Hematopoietic multipotent progenitor cell treated with erythropoietin and hydrocortisone succinate and interleukin-3 and kit ligand, for 6 days (in vitro differentiated cells): ENCODE measurements at regions not wholly inside any gene's neighbourhood (a gene's known extent, or its start where the extent isn't known, plus 50 kb on each side); places are given as distances from the start of the nearest gene placed in this dataset.

Source experiments
- DNase-seq: peaks from one replicate; pipeline ENCODE4 v3.0.0-alpha.2; 2015

GRCh38 chr6:1516742-1517520 lies 92.8 kb upstream of the FOXC1 start:
- DNase-seq: no peak

- DNase-seq: no peak
Measured at GRCh38 chr6:1518855-1519254, 90.9 kb upstream of the FOXC1 start.

DNA sequence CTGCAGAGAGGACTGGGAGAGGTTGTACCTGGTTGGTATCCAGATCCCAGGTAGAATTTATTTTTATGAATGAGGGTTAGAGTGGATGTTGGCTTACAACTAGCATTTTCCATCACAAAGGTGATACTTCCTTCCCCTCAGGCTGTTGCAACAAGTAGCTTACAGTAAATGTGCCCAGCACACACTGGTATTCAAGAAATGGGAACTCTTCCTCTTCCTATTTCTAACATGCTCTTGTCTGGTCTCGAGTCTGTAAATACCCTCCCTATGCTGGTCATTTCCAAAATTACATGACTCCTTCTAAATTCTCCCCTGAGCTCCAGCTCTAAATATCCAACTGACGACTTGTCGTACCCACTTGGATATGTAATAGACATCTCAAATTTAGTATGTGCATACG lies 90.1 kb upstream of the FOXC1 start:
- DNase-seq: no peak

GRCh38 chr6:1522779-1523178 lies 86.9 kb upstream of the FOXC1 start:
- DNase-seq: no peak

GRCh38 chr6:1524040-1524480 lies 85.7 kb upstream of the FOXC1 start:
- peak; percentile 75 for DNase-seq

GRCh38 chr6:1525364-1526038 lies 84.2 kb upstream of the FOXC1 start:
- DNase-seq: no peak

- DNase-seq: no peak
Measured at GRCh38 chr6:1526398-1527072, 83.2 kb upstream of the FOXC1 start.

DNA sequence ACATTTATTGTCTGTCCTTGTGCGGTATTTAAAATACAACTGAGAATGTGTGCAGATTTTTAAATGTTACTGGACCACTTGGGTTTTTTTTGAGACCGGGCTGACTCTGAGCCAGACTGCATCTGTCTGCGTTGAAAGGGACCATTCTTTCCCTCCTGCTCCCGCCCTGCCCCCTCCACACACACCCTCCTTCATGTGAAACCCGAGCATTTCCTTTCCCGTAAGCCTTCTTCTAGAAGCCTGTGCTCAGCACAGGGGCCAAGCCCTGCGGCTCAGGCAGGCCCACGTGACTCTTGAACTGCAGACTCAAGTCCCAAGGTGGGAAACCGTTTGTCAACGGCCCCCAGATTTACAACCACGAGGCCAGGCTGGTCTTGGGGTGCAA lies 82.7 kb upstream of the FOXC1 start:
- DNase-seq: no peak

DNA sequence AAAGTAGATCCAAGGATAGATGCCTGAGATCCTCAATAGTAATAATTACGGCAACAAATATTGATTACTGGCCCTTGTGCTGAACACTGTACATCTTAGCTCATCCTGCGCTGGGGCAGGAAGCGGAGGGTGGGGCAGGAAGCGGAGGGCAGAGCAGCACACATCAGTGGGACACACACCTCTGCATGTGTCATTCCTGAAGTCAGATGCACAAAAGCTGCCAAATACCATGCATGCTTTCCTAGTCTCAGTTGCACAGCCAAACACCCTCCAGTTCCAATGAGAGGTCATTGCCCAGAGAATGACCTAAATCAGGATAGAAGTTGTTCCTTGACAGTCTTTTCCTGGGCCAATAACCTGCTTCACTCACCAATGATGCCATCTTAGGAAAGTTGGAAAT lies 74.4 kb upstream of the FOXC1 start:
- no peak for DNase-seq

- no peak for DNase-seq
Measured at GRCh38 chr6:1536526-1537429, 72.9 kb upstream of the FOXC1 start.

DNA sequence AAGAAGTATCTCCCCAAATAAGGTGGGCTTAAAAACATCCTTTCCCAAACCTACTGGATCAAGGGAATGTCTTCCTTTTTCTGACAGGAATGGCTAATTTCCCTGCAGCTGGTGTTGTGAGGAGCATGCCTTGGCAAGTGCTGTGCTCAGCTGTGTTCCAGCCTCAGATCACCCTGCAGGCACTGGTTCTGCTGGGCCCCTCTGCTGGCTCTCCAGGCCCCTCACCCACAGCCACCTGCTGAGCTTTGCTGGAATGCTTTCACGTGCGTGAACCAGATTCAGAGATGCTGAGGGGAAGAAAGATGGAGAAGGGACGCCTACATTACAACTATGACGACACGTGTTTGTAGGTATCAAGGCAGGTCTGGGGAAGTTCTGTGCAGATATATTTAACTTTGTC lies 71.3 kb upstream of the FOXC1 start:
- DNase-seq: no peak

- DNase-seq: no peak
Measured at GRCh38 chr6:1538810-1539478, 70.8 kb upstream of the FOXC1 start.

GRCh38 chr6:1540864-1541521 lies 68.7 kb upstream of the FOXC1 start:
- DNase-seq: no peak

GRCh38 chr6:1542335-1542734 lies 67.4 kb upstream of the FOXC1 start:
- no peak for DNase-seq

GRCh38 chr6:1542764-1543163 lies 67.0 kb upstream of the FOXC1 start:
- no peak for DNase-seq

- DNase-seq: no peak
Measured at GRCh38 chr6:1544000-1544399, 65.7 kb upstream of the FOXC1 start.

DNA sequence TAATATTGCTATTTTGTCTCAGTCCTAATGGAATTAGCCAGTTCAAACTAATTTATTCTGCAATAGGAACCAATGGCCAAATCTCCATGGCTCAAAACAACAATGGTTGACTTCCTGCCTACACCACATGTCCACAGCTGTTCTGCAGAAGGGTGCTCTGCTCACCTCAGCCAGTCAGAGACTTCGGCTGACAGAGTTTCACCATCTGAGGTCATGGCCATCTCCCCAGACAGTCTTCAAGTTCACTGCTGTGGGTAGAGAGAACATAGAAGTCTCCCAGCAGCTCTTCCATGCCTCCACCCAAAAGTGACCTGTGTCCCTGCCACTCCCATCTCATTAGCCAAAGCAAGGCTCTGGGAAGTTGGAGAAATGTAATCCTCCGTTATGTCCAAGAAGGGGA lies 65.1 kb upstream of the FOXC1 start:
- DNase-seq: no peak

DNA sequence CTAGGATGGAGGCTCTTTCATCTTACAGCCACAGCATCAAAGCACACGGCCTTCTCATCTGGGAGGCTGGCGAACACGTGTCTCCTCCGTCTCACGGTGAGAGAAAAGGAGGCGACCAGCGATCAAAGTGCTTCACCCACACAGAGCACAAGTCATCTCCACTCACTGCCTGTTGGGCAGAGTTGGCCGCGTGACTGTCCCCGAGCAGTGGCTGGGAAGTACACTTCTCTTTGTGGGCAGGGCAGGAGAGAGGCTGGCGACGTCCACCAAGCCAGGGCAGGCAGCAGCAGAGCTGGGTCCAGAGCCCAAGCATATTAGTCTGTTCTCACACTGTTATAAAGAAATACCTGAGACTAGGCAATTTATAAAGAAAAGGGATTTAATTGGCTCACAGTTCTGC lies 64.1 kb upstream of the FOXC1 start:
- DNase-seq: no peak

GRCh38 chr6:1547785-1548184 lies 61.9 kb upstream of the FOXC1 start:
- DNase-seq: no peak

GRCh38 chr6:1551249-1551648 lies 58.5 kb upstream of the FOXC1 start:
- DNase-seq: no peak

- peak; percentile 53 for DNase-seq
Measured at GRCh38 chr6:1552296-1552761, 57.4 kb upstream of the FOXC1 start.
